GM12874 (cell line): ENCODE measurements at regions not wholly inside any gene's neighbourhood (a gene's known extent, or its start where the extent isn't known, plus 50 kb on each side); places are given as distances from the start of the nearest gene placed in this dataset.

ENCODE experiments used
- CTCF ChIP-seq: IDR thresholded peaks from 2 replicates; pipeline ENCODE4 v1.5.1; 2011; ENCODE audit warnings: low read depth, mild to moderate bottlenecking, control low read depth, low read length, moderate library complexity; ENCODE audit not compliant: insufficient read depth

- TF ChIP-seq CTCF = no peak
These were observed 356.1 kb upstream of the ZFHX3 start for GRCh38 chr16:73404001-73404400.

GRCh38 chr16:73403291-73403690, 355.4 kb upstream of the ZFHX3 start:
- no peak for TF ChIP-seq CTCF

GRCh38 chr16:73400951-73401350, 353.0 kb upstream of the ZFHX3 start:
- TF ChIP-seq CTCF = no peak

GRCh38 chr16:73399997-73400396, 352.1 kb upstream of the ZFHX3 start:
- no peak for TF ChIP-seq CTCF

- no peak for TF ChIP-seq CTCF
These were observed 351.6 kb upstream of the ZFHX3 start for GRCh38 chr16:73399486-73399885.

GRCh38 chr16:73396556-73396955, 348.6 kb upstream of the ZFHX3 start:
- TF ChIP-seq CTCF = no peak

GRCh38 chr16:73390936-73391335, 343.0 kb upstream of the ZFHX3 start:
- no peak for TF ChIP-seq CTCF

GRCh38 chr16:73390491-73390890, 342.6 kb upstream of the ZFHX3 start:
- TF ChIP-seq CTCF = no peak
